Colonic mucosa (tissue), 4 donors: ENCODE measurements at regions not wholly inside any gene's neighbourhood (a gene's known extent, or its start where the extent isn't known, plus 50 kb on each side); places are given as distances from the start of the nearest gene placed in this dataset.
"Not testable (repeated sequence)": the region's sequence is repeated elsewhere in the genome, so short reads cannot be mapped to it uniquely, and the experiment has no call there.

Experiments used
- DNase-seq: peaks from one replicate; pipeline ENCODE4 v3.0.0-alpha.2; 2020
- H3K27ac ChIP-seq: fragments of 200-600 bp; one replicate; pipeline ENCODE4 v1.8.0; 2021
- H3K27me3 ChIP-seq: fragments of 200-600 bp; one replicate; pipeline ENCODE4 v1.8.0; 2021
- H3K36me3 ChIP-seq: fragments of 200-600 bp; one replicate; pipeline ENCODE4 v1.8.0; 2021
- H3K4me1 ChIP-seq: fragments of 200-600 bp; one replicate; pipeline ENCODE4 v1.8.0; 2021; ENCODE audit warnings: mild to moderate bottlenecking
- H3K4me3 ChIP-seq: fragments of 200-600 bp; one replicate; pipeline ENCODE4 v1.8.0; 2021
- H3K9ac ChIP-seq, 2 donors: one replicate each; pipeline ENCODE4 v1.7.0; 2013; ENCODE audit warnings: control low read depth in 2 of 2, low read depth in 2 of 2, low read length in 2 of 2
- H3K9me3 ChIP-seq: fragments of 200-600 bp; one replicate; pipeline ENCODE4 v1.8.0; 2021
- CTCF ChIP-seq: fragments of 200-600 bp; IDR thresholded peaks from one replicate; pipeline ENCODE4 v1.8.0; 2022; ENCODE audit warnings: antibody characterized with exemption, mild to moderate bottlenecking
- intact Hi-C: fragments of 100-400 bp; cut with DNase I; formaldehyde crosslinking; loops from one replicate; pipeline ENCODE4 v1.14.1; 2022
- donor health status: healthy.
- donor health status: DM: no; HTN: no; CAD: no.
- donor health status: DM: no; HTN: no; CAD: no.

DNA sequence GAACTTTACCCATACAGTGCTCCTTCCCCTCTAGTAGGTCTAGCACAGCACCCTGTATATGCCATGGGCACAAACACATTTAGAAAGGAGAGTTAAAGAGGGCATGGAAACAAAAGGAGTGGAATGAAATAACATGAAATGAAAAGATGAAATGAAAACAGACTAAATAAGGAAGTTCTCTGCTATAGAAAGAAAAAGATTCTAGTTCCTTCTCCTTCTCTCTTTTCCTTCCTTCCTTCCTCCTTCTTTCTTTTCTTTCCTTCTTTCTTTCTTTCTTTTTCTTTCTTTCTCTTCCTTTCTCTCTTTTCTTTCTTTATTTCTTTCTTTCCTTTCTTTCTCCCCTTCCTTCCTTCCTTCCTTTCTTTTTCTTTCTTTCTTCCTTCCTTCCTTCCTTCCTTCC, 2197.4 kb downstream of the PCDH7 start:
- H3K27ac ChIP-seq, result no peak overlapping the region
- H3K9ac ChIP-seq, result no peak overlapping the region
- no peak overlapping the region for H3K4me3 ChIP-seq
- TF ChIP-seq CTCF, result no peak
- no peaks in the 10 kb centered on the region for H3K9me3 ChIP-seq
- H3K27me3 ChIP-seq, result no peaks in the 10 kb centered on the region
- no peaks in the 10 kb centered on the region for H3K4me1 ChIP-seq
- intact Hi-C loops, result no loop called here
- no peak for DNase-seq
- H3K36me3 ChIP-seq, result no peaks in the 10 kb centered on the region

GRCh38 chr4:32929796-32930699, 2209.9 kb downstream of the PCDH7 start:
- Histone ChIP-seq H3K27me3 (no peaks in the 10 kb centered on the region), H3K27ac (no peak overlapping the region), H3K9ac (no peak overlapping the region), H3K9me3 (no peaks in the 10 kb centered on the region), H3K4me3 (no peak overlapping the region), H3K36me3 (no peaks in the 10 kb centered on the region), H3K4me1 (no peaks in the 10 kb centered on the region)
- intact Hi-C loops, result no loop called here
- no peak for DNase-seq
- TF ChIP-seq CTCF, result no peak

DNA sequence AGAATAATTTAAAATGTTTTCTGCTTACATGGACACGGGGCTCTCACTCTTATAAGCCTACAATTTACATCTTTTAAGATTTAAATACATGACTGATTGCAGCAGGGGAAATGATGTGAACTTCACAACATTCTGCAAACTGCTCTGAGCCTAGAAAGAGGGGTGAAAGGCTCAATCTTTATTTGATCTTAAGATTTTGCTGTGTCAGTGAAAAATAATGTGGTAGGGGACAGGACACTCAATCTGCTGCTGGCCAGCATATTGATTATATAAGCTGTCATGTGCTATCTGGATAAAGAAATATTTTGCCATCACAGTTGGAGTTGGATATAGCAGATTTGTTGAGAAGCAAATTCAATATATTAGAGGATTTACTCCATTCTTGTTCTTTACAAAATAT, 2210.5 kb downstream of the PCDH7 start:
- DNase-seq, result no peak
- H3K27ac ChIP-seq, result no peak overlapping the region
- H3K9ac ChIP-seq, result no peak overlapping the region
- intact Hi-C loops, result no loop called here
- no peak for TF ChIP-seq CTCF
- no peaks in the 10 kb centered on the region for H3K27me3 ChIP-seq
- H3K9me3 ChIP-seq, result no peaks in the 10 kb centered on the region
- H3K4me1 ChIP-seq, result no peaks in the 10 kb centered on the region
- H3K36me3 ChIP-seq, result no peaks in the 10 kb centered on the region
- H3K4me3 ChIP-seq, result no peak overlapping the region

GRCh38 chr4:32931475-32931874, 2211.3 kb downstream of the PCDH7 start:
- Histone ChIP-seq H3K27me3 (no peaks in the 10 kb centered on the region), H3K36me3 (no peaks in the 10 kb centered on the region), H3K27ac (no peak overlapping the region), H3K9ac (no peak overlapping the region), H3K4me3 (no peak overlapping the region), H3K9me3 (no peaks in the 10 kb centered on the region), H3K4me1 (no peaks in the 10 kb centered on the region)
- no peak for TF ChIP-seq CTCF
- intact Hi-C loops, result no loop called here
- no peak for DNase-seq

- intact Hi-C loops, result no loop called here
- Histone ChIP-seq H3K9me3 (no peaks in the 10 kb centered on the region), H3K9ac (no peak overlapping the region), H3K27me3 (no peaks in the 10 kb centered on the region), H3K4me3 (no peak overlapping the region), H3K4me1 (no peaks in the 10 kb centered on the region), H3K36me3 (no peaks in the 10 kb centered on the region), H3K27ac (no peak overlapping the region)
- no peak for TF ChIP-seq CTCF
- no peak for DNase-seq
Measured at GRCh38 chr4:32932156-32932555, 2212.0 kb downstream of the PCDH7 start.

GRCh38 chr4:32939222-32939621, 2219.1 kb downstream of the PCDH7 start:
- H3K4me3 ChIP-seq, H3K27ac ChIP-seq, H3K4me1 ChIP-seq, DNase-seq, intact Hi-C loops, H3K27me3 ChIP-seq, H3K36me3 ChIP-seq, H3K9ac ChIP-seq, H3K9me3 ChIP-seq: not testable (repeated sequence)
